Esophagus squamous epithelium (tissue), 4 donors: ENCODE measurements at regions not wholly inside any gene's neighbourhood (a gene's known extent, or its start where the extent isn't known, plus 50 kb on each side); places are given as distances from the start of the nearest gene placed in this dataset.

Experiments
- CTCF ChIP-seq, 6 experiments: fragments of 450-650 bp in 4 of 6; fragments of 200-600 bp in 2 of 6; sonication (generic) in 2 of 6; IDR thresholded peaks; one replicate each; pipeline ENCODE4 v1.5.1; 2016 to 2019; ENCODE audit warnings: antibody characterized with exemption in 6 of 6, mild to moderate bottlenecking in 4 of 6, moderate library complexity in 4 of 6
- POLR2A ChIP-seq, 4 donors: fragments of 450-650 bp; IDR thresholded peaks; one replicate each; pipeline ENCODE4 v1.6.1; 2017; ENCODE audit warnings: antibody characterized with exemption in 4 of 4, mild to moderate bottlenecking in 4 of 4, moderate library complexity in 3 of 4

GRCh38 chr1:229893762-229894444, 173.1 kb upstream of the GALNT2 start:
- no peak for TF ChIP-seq POLR2A (IDR thresholded peaks at IDR 0.05)
- TF ChIP-seq CTCF (IDR thresholded peaks at IDR 0.05) = no peak
